Common myeloid progenitor, CD34-positive (primary cell): ENCODE measurements at regions not wholly inside any gene's neighbourhood (a gene's known extent, or its start where the extent isn't known, plus 50 kb on each side); places are given as distances from the start of the nearest gene placed in this dataset.
A peak's percentile ranks its signal among the peaks of the same experiment; 100 is the strongest.

ENCODE experiments used
- CTCF ChIA-PET: fragments of 350-600 bp; sonication (Branson Sonifier 250); formaldehyde crosslinking; loops from one replicate; lab custom pipeline; 2021; ENCODE audit warnings: antibody characterized with exemption; lab: Charles Lee
- POLR2A ChIA-PET: fragments of 350-600 bp; sonication (Branson Sonifier 250); formaldehyde crosslinking; loops from one replicate; lab custom pipeline; 2021; ENCODE audit warnings: antibody characterized with exemption; lab: Charles Lee
- DNase-seq, 3 donors: peaks; one replicate each; pipeline versions ENCODE4 v3.0.0 to v3.0.0-alpha.2; 2013
- H3K27ac ChIP-seq, 2 experiments: 1 replicate in 1 of 2; 2 replicates in 1 of 2; pipeline ENCODE4 v1.7.0; 2013; ENCODE audit warnings: inconsistent platforms in 2 of 2, low read length in 2 of 2, mild to moderate bottlenecking in 2 of 2, low read depth in 1 of 2, moderate library complexity in 1 of 2; ENCODE audit not compliant: severe bottlenecking in 2 of 2, insufficient read depth in 1 of 2, poor library complexity in 1 of 2
- H3K27me3 ChIP-seq, 5 experiments: replicated peaks in 2 of 5; 1 replicate in 3 of 5; 2 replicates in 2 of 5; pipeline versions ENCODE4 v1.6.1 to v1.7.0; 2013; ENCODE audit warnings: low read length in 4 of 5, mild to moderate bottlenecking in 2 of 5, moderate library complexity in 2 of 5, inconsistent platforms in 1 of 5; ENCODE audit not compliant: insufficient read depth in 5 of 5, control insufficient read depth in 4 of 5
- H3K36me3 ChIP-seq, 4 experiments: 1 replicate in 2 of 4; 2 replicates in 2 of 4; pipeline versions ENCODE4 v1.6.1 to v1.7.0; 2013; ENCODE audit warnings: low read length in 3 of 4, control low read depth in 1 of 4, mild to moderate bottlenecking in 1 of 4; ENCODE audit not compliant: control insufficient read depth in 4 of 4, insufficient read depth in 4 of 4
- H3K4me1 ChIP-seq, 4 experiments: 1 replicate in 3 of 4; 2 replicates in 1 of 4; pipeline versions ENCODE4 v1.6.1 to v1.7.1; 2013; ENCODE audit warnings: low read length in 3 of 4, mild to moderate bottlenecking in 3 of 4, control low read depth in 1 of 4, inconsistent platforms in 1 of 4, moderate library complexity in 1 of 4; ENCODE audit not compliant: control insufficient read depth in 4 of 4, insufficient read depth in 4 of 4; ENCODE audit errors: control extremely low read depth in 1 of 4
- H3K4me3 ChIP-seq, 7 experiments: 1 replicate in 4 of 7; 2 replicates in 3 of 7; pipeline versions ENCODE4 v1.5.1 to v1.7.0; 2013; ENCODE audit warnings: mild to moderate bottlenecking in 7 of 7, low read length in 6 of 7, moderate library complexity in 6 of 7, inconsistent platforms in 2 of 7, low read depth in 2 of 7, control low read depth in 1 of 7; ENCODE audit not compliant: insufficient read depth in 4 of 7, control insufficient read depth in 1 of 7; ENCODE audit errors: extremely low read depth in 1 of 7
- H3K9me3 ChIP-seq, 5 experiments: 1 replicate in 4 of 5; 2 replicates in 1 of 5; pipeline versions ENCODE4 v1.6.1 to v1.7.1; 2013; ENCODE audit warnings: low read length in 4 of 5, mild to moderate bottlenecking in 2 of 5, inconsistent platforms in 1 of 5, low read depth in 1 of 5, moderate library complexity in 1 of 5; ENCODE audit not compliant: control insufficient read depth in 4 of 5, insufficient read depth in 2 of 5; ENCODE audit errors: control extremely low read depth in 1 of 5
- WGBS: methylation state at CpG from one replicate; pipeline ENCODE4 v1.1.5; 2013; ENCODE audit not compliant: insufficient coverage; 5-methylcytosine and 5-hydroxymethylcytosine counted together

DNA sequence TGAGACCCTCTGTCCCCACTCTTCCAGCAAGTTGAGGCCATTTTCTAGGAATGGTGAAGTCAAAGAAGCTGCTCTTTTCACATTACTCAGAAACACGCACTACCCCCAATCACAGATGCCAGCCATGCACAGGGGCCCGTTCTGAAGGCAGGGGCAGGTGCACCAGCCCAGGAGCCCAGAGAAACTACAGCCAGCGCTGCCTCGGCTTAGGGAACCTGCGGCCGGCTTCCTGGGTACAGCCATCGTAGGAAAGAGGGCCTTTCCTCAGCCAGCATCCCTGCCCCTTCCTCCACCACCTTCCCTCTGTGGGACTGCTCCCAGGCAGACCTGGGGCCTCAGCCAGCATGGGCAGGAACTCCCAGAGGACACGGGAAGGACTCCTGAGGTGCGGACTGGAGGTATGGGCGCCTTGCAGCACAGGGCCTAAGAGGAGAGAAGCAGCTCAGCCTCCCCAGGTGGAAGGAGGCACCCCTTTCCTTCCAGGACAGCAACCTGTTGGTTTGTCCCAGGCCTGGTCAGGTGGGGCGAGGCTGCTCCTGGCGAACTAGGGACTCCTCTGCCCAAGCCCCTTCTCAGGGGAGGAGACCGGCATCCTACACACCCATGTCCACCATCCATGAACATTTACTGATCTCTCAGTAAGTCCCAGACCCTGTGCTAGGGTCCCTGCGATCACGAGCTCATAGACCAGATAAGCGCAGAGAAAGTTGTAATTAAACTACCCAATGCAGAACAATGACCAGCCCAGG is 99.0 kb upstream of the ID2 start:
- Histone ChIP-seq H3K4me3 (peak overlapping the region in 2 of 7 experiments; percentile 17 to 26), H3K36me3 (no peaks in the 10 kb centered on the region), H3K27ac (peak overlapping the region; percentile 16 to 63), H3K27me3 (no peaks in the 10 kb centered on the region), H3K9me3 (no peaks in the 10 kb centered on the region), H3K4me1 (peaks cover 4 to 92% (median 76%) of the 10 kb centered on the region in 4 experiments)
- DNase-seq: peak in 1 of 3 donors; percentile 22
- ChIA-PET CTCF (interaction anchor here (1.0 to 7.7 kb wide), 12 partner anchors 10 to 683 kb away, joined by 3 to 56 read pairs (median 4); partner anchors contain the start of gene ID2), POLR2A (interaction anchor here (0.6 to 3.4 kb wide), 8 partner anchors 22 to 102 kb away, joined by 3 to 33 read pairs (median 4); partner anchors contain the start of gene ID2)
- 85% methylated on average over 7 of the region's 16 CpGs for WGBS

DNA sequence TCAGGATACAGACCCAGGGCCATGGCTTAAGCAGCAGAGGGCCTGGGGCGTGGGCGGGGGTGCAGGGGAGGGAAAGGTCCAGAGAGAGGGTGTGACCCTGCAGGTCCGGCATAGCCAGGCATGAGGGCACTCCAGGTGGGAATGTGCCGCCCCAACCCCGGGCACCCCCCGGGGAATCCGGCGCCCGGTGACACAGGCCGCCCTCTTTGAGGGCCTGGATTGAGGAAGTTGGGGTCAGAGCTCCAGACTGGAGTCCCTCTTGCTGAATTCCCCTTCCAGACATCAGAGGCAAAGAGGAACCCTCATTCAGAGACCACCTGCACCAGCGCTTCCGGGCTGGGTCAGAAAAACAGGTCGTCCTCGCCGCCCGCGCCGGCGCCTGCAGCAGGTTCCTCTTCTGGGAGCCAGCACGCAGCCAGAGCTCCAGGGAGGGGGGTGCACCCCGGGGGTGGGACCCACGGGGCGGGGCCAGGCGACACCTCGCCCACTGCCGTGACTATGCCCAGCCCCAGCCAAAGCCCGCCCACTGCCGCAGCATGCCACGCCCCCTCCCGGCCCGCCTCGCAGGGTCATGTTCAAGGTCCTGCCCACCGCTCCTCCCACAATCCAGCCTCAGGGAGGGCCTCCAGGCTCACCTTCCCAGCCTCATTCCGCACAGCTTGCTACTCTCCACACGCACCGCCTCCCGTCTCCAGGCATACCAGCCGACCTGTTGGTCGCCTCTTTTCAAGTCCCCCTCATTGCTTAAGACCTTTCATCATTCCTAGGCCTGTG is 98.3 kb upstream of the ID2 start:
- H3K4me3 ChIP-seq: peak overlapping the region in 4 of 7 experiments; percentile 26 to 51 (median 41)
- peak; percentile 98 to 100 (median 100) for DNase-seq
- no peaks in the 10 kb centered on the region for H3K9me3 ChIP-seq
- peak overlapping the region; percentile 16 to 63 for H3K27ac ChIP-seq
- POLR2A ChIA-PET: interaction anchor here (0.6 to 3.4 kb wide), 9 partner anchors 21 to 255 kb away, joined by 3 to 33 read pairs (median 4); partner anchors contain the start of gene ID2
- no peaks in the 10 kb centered on the region for H3K27me3 ChIP-seq
- CTCF ChIA-PET: interaction anchor here (0.6 to 7.7 kb wide), 13 partner anchors 10 to 683 kb away, joined by 3 to 56 read pairs (median 4); partner anchors contain the start of gene ID2
- H3K36me3 ChIP-seq: no peaks in the 10 kb centered on the region
- WGBS: 3% methylated on average over 27 of the region's 39 CpGs
- H3K4me1 ChIP-seq: peaks cover 4 to 86% (median 73%) of the 10 kb centered on the region in 4 experiments

DNA sequence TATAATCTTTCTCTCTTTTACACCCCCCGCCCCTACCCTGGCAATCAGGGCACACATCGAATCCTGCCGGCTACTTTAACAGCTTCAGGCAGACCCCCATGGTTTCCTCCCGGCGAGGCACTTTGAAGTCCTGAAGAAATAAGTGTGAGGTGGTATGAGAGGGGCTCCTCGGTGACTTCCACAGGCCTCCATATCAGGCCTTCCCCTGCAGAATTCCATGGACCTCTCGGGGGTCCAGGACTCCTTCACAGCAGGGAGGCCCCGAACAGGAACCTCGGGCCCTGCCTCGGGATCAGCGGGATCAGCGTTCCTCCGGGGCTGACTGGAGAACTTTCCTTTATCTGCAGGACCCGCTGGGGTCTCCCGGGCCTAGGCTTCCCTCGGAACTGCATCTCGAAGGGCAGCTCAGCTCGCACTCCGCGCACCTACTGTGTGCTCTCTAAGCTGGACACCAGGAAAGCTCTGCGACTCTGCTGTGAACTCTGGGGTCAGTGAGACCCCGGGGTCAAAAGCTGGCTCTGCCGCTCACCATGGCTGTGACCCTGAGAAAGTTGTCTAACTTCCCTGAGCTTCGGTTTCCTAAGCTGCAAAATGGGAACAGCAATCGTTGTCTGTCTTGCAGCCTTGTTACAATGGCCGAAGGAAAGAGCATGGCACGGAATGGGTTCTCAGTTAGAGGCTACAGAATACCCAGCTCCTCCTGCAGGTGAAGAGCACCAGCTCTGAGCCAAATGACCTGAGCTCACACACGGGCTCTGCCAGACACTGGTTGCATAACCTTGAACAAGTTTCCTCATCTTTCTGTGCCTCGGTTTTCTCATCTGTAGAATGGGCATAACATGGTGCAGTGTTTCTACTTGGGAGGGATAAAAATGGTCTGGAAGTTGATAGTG is 97.4 kb upstream of the ID2 start:
- H3K27me3 ChIP-seq: no peaks in the 10 kb centered on the region
- no peak for DNase-seq
- no peaks in the 10 kb centered on the region for H3K9me3 ChIP-seq
- WGBS: 78% methylated on average over 22 of the region's 29 CpGs
- no peaks in the 10 kb centered on the region for H3K36me3 ChIP-seq
- H3K27ac ChIP-seq: peak overlapping the region in 1 of 2 experiments; percentile 49
- H3K4me3 ChIP-seq: peak overlapping the region in 3 of 7 experiments; percentile 32 to 51 (median 50)
- ChIA-PET CTCF (interaction anchor here (0.8 to 7.7 kb wide), 14 partner anchors 11 to 100 kb away, joined by 3 to 56 read pairs (median 4); partner anchors contain the start of gene ID2), POLR2A (interaction anchor here (1.3 to 3.4 kb wide), 7 partner anchors 40 to 256 kb away, joined by 4 to 33 read pairs (median 18); partner anchors contain the start of gene ID2)
- peaks cover 4 to 77% (median 69%) of the 10 kb centered on the region in 4 experiments for H3K4me1 ChIP-seq

DNA sequence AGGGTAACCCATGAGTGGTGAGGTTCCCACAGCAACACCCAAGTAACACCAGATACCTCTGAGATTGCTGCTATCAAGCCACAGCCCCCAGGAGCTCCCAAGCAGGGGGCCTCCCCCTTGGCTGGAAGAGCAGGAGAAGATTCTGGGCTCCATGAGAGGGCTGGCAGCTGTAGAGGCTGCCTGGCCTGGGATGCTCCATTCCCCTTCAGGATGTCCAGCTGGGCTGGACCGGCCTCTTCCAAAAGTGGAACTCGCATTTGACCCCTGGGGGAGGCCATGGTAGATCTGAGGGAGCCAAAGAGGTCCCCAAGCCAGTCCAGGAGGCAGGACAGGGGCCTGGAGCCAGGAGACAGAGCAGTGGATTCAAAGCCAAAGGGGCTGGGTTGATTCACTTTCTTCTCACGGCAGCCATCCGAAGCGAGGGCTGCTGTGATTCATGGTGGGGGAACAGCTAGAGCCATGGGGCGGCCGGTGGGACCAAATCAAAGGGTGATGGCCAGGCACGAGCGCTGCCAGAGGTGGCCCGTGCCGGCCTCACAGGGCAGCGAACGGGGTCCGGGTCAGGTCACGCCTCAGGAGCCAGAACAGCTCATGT is 95.3 kb upstream of the ID2 start:
- ChIA-PET CTCF (interaction anchor here (0.8 to 7.7 kb wide), 13 partner anchors 13 to 453 kb away, joined by 3 to 56 read pairs (median 3); no protein-coding TSS in a partner anchor), POLR2A (interaction anchor here (1.0 to 2.7 kb wide), 6 partner anchors 11 to 98 kb away, joined by 4 to 18 read pairs (median 10); partner anchors contain the start of gene ID2)
- DNase-seq: no peak
- Histone ChIP-seq H3K4me1 (peaks cover 3 to 56% (median 50%) of the 10 kb centered on the region in 4 experiments), H3K27ac (peak overlapping the region; percentile 38 to 69), H3K9me3 (no peaks in the 10 kb centered on the region), H3K4me3 (peak overlapping the region in 1 of 7 experiments; percentile 16), H3K36me3 (no peaks in the 10 kb centered on the region), H3K27me3 (no peaks in the 10 kb centered on the region)
- 96% methylated on average over 13 of the region's 15 CpGs for WGBS

DNA sequence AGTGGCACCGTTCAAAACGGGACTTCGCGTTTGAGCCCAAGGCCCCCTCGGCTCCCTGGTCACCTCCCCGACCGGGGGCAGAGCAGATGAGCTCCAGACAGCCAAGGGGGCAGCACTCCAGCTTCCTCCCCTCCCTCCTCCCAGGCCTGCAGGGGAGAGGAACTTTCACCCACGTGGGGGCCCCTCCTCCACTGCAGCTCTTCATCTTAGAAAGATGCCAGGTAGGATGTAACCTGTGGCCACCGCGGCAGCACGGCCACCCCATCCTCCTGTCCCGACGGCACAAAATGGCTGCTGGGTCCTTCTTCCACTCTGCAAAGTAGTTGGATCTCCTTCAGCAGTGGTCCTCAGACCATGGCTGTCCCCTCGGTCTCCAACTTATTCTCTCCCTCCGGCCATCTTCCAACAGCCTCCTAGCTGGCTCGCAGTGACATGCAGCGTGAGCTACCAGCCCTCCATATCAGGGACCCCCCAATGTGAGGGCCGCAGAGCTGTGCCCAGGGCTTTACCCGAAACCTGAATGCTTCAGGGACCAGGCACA is 94.5 kb upstream of the ID2 start:
- POLR2A ChIA-PET: interaction anchor here (1.7 to 2.7 kb wide), 3 partner anchors 91 to 97 kb away, joined by 10 to 18 read pairs (median 14); partner anchors contain the start of gene ID2
- Histone ChIP-seq H3K9me3 (no peaks in the 10 kb centered on the region), H3K4me3 (no peak overlapping the region), H3K27me3 (no peaks in the 10 kb centered on the region), H3K36me3 (no peaks in the 10 kb centered on the region), H3K4me1 (peaks cover 3 to 48% (median 43%) of the 10 kb centered on the region in 4 experiments), H3K27ac (no peak overlapping the region)
- CTCF ChIA-PET: interaction anchor here (0.8 to 7.7 kb wide), 8 partner anchors 14 to 285 kb away, joined by 3 to 56 read pairs (median 5); no protein-coding TSS in a partner anchor
- 94% methylated on average over 14 of the region's 19 CpGs for WGBS
- DNase-seq: no peak
